ENCODE measurements at regions not wholly inside any gene's neighbourhood (a gene's known extent, or its start where the extent isn't known, plus 50 kb on each side); places are given as distances from the start of the nearest gene placed in this dataset.

DNA sequence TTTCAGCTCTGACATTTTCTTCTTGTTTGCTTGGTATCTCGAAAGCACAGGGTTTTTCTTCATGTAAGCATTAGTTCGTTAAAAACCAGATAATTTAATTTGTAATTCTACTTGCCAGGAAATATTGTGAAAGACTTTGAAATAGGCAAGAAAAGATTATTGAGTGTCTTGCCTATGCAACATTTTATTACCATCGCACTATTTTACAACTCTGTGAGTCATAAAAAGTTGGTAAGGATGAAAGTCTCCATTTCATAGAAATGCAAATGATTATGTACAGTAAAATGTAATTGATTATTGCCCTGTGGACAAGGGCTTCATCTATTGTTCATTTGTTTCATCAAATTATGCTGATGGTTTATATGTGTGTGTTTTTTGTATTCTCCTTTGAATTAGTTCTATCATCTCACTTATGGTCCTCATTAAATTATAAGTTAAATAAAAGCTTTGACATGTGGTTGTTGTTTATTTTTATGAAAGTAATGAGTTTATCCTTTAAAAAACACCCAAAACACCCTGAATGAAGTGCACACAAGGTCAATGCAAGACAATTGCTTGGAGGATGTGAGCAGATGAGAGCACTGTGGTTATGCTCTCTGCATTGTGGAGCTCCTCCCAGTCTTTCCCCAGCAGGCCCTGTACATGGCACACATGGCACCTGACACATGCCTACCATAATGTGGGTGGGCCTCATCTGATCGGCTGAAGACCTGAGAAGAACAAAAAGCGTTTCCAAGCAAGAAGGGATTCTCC, 230.8 kb downstream of the CXCL12 start:
- TF ChIP-seq, protein P1, sequence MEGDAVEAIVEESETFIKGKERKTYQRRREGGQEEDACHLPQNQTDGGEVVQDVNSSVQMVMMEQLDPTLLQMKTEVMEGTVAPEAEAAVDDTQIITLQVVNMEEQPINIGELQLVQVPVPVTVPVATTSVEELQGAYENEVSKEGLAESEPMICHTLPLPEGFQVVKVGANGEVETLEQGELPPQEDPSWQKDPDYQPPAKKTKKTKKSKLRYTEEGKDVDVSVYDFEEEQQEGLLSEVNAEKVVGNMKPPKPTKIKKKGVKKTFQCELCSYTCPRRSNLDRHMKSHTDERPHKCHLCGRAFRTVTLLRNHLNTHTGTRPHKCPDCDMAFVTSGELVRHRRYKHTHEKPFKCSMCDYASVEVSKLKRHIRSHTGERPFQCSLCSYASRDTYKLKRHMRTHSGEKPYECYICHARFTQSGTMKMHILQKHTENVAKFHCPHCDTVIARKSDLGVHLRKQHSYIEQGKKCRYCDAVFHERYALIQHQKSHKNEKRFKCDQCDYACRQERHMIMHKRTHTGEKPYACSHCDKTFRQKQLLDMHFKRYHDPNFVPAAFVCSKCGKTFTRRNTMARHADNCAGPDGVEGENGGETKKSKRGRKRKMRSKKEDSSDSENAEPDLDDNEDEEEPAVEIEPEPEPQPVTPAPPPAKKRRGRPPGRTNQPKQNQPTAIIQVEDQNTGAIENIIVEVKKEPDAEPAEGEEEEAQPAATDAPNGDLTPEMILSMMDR (IDR thresholded peaks at IDR 0.05; ENCODE audit: low read depth, low read length): no peak
- peak; percentile 23 for DNase-seq (ENCODE audit: extremely low read depth, low read depth)

DNA sequence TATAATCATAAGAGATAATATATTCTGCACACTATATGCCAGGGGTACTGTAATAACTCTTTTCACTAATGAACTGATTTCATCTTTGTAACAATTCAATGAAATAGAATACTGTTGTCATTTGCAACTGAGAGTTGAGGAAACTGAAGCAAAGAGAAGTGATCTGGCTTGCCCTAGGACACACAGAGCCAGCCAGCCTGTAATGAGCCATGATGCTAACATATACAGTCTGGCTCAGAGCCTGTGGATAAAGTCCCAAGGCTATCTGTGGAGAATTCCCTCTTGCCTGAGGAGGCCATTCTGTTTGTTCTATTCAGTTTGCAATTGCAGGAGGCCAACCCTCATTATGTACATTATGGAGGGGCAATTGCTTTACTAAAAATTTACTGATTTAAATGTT, 241.3 kb downstream of the CXCL12 start:
- DNase-seq (ENCODE audit: extremely low read depth, low read depth): no peak
- TF ChIP-seq, protein P1 (IDR thresholded peaks at IDR 0.05; ENCODE audit: low read depth, low read length): no peak

DNA sequence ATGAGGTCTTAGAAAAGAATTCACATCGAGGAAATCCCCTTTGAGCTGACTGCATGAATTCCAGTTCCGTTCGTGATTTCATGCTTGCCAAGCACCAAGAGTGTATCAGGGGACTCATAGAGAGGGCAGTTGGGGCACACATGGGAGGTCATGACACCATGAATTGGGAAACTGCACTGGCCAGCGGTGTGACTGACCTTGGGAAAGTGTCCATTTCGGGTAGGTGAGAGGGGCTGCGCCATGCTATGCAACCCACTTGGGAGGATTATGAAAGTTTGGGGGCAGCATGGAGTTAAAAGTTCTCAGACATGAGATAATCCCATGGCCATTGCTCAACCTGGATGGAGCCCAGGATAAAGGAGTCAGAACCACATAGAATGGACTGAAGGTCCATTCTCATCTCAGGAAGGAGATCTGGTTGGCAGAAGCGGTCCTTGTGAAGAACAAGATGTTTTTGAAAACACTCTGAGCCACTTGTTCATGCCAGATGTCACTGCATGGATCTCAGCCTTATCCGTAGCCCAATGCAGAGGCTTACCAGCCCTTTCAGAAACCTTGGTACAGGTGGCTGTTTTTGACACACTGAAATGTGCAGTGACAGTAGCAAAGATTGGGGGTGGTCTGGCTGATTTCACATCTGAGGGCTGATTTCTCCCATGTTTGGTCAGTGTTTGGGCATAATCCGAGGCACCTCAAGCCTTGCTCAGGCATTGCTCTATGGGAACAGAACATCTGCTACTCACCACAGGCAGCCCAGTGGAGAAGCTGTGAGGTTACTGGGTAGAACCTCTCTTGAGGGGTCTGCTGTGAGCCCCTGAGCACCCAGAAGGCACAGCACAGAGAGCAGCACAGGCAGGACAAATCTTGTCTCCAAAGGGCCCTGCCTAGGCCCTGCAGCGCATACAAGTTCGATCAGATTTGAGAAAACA, 252.3 kb downstream of the CXCL12 start:
- DNase-seq (ENCODE audit: extremely low read depth, low read depth): peak; percentile 19
- TF ChIP-seq, protein P1 (IDR thresholded peaks at IDR 0.05; ENCODE audit: low read depth, low read length): no peak

DNA sequence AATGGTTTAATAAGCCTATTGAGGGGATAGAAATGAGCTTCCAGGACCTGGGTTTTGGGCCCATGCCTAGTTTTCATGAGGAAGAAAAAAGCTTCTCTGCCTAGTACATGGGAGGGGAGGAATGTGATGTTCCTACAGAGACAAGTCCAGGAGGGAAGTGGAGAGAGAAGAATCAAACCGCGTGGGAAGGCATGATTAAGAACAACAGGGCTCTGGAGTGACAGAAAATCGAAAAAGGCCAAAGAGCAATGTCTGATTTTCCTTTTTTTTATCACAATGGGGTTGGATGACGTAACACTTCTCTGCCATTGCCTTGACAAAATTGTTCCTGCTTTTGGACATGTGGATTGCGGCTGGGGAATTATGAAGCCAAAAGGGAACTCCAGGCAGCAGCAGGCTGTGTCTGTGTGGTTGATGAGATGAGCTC, 258.6 kb downstream of the CXCL12 start:
- TF ChIP-seq, protein P1 (IDR thresholded peaks at IDR 0.05; ENCODE audit: low read depth, low read length): no peak
- DNase-seq (ENCODE audit: extremely low read depth, low read depth): no peak

DNA sequence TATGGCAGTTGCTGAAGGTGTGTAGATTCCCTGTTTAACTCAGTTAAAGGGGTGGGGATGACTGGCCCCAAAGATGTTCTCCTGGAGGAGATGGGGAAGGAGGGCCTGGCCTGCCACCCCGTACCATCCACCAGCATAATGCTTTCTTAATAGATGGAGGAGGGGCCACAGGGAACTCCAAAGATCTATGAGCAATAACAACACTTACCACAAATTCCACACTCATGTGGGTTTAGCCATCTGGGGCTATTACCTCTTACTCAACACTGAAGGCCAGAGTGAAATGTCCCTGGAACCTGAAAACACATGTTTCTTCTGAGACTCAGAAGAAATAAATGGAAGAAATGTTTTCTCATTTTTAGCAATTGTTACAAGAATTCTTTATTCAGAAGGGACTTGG, 259.0 kb downstream of the CXCL12 start:
- TF ChIP-seq, protein P1 (IDR thresholded peaks at IDR 0.05; ENCODE audit: low read depth, low read length): no peak
- DNase-seq (ENCODE audit: extremely low read depth, low read depth): peak; percentile 87

DNA sequence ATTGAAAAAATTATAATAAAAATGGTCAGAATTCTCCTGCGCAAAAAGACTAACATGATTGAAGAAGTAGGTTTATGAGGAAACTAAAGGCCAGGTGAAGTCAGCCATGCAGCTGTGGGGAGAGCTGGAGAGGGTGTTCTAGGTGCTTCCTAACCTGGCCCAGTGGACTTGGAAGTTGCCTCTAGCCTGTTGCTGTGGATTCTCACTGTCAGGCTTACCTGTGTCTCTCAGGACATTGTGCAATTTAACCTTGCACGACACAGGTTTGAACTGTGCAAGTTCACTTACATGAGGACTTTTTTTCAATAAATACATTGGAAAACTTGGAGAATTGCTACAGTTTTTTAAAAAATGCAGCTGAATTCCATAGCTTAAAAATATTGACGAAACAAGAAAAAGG, 266.4 kb downstream of the CXCL12 start:
- no peak for DNase-seq (ENCODE audit: extremely low read depth, low read depth)
- TF ChIP-seq, protein P1 (IDR thresholded peaks at IDR 0.05; ENCODE audit: low read depth, low read length): no peak

DNA sequence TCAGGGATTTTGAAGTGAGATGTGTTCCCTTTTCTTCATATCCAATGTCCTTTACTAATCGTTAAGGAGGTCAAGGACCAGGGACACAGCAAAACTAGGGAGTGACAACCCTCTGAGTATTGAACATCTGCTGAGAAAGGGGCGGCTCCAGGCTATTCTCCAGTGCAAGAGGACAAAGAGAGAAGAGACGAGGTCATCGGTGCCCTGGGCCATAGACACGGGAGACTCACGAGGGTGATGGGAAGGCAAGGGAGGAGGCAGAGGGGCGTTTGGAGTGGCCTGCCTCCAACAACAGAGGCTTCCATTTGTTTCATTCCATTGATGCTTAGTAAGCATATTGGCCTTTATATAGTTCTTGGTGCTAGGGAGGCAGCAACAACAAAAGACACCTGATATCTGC, 268.4 kb downstream of the CXCL12 start:
- TF ChIP-seq, protein P1 (IDR thresholded peaks at IDR 0.05; ENCODE audit: low read depth, low read length): no peak
- no peak for DNase-seq (ENCODE audit: extremely low read depth, low read depth)
